ENCODE measurements at regions not wholly inside any gene's neighbourhood (a gene's known extent, or its start where the extent isn't known, plus 50 kb on each side); places are given as distances from the start of the nearest gene placed in this dataset.

DNA sequence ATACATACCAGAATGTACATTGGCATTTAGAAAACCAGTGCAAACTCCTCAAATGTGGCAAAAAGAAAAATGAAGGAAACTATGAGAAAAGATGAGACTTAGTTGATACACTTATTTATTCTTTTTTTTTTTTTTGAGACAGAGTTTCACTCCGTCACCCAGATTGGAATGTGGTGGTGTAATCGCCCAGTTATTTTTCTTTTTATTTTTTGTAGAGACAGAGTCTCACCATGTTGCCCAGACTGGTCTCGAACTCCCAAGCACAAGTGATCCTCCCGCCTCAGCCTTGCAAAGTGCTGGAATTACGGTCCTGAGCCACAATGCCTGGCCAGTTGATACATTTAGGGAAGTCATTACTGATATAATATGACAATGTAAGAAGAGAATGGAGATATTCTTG, 274.2 kb upstream of the LRATD1 start:
- TF ChIP-seq, protein P1, sequence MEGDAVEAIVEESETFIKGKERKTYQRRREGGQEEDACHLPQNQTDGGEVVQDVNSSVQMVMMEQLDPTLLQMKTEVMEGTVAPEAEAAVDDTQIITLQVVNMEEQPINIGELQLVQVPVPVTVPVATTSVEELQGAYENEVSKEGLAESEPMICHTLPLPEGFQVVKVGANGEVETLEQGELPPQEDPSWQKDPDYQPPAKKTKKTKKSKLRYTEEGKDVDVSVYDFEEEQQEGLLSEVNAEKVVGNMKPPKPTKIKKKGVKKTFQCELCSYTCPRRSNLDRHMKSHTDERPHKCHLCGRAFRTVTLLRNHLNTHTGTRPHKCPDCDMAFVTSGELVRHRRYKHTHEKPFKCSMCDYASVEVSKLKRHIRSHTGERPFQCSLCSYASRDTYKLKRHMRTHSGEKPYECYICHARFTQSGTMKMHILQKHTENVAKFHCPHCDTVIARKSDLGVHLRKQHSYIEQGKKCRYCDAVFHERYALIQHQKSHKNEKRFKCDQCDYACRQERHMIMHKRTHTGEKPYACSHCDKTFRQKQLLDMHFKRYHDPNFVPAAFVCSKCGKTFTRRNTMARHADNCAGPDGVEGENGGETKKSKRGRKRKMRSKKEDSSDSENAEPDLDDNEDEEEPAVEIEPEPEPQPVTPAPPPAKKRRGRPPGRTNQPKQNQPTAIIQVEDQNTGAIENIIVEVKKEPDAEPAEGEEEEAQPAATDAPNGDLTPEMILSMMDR (IDR thresholded peaks at IDR 0.05): no peak
- no peak for TF ChIP-seq POLR2A (IDR thresholded peaks at IDR 0.05)

All from body of pancreas (tissue), 4 donors.